Retinal pigment epithelial cell (primary cell): ENCODE measurements at regions not wholly inside any gene's neighbourhood (a gene's known extent, or its start where the extent isn't known, plus 50 kb on each side); places are given as distances from the start of the nearest gene placed in this dataset.

Experiments used
- DNase-seq: peaks from one replicate; pipeline ENCODE4 v3.0.0-alpha.2; 2010; ENCODE audit warnings: low read depth
- H3K4me3 ChIP-seq: 2 replicates; pipeline ENCODE4 v1.5.1; 2011; ENCODE audit warnings: mild to moderate bottlenecking, low read length, control low read depth, moderate library complexity
- TF ChIP-seq, protein P1 (sequence below): conservative IDR thresholded peaks from 2 replicates; pipeline ENCODE4 v1.5.1; 2011; ENCODE audit warnings: low read depth, low read length, control low read depth, inconsistent platforms

DNA sequence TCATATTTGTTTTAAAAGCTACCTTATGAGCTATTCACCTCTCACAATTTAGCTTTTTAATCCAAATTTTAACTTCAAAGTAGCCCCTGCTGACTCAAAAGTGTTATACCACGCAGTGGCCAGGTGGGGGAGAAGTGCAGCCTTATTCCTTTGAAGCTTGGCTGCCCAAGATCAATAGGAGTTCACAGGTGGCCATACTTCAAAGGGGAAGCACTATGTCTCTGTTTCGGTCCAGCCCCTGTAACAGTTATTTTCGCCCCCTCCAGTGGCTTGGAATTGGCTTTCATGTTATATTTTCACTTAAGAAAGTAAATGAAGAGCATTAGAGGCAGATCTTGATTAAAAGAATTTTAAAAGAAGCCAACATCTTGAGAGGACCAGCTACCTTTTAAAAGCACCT lies 608.4 kb downstream of the EPHA7 start:
- TF ChIP-seq, protein P1, sequence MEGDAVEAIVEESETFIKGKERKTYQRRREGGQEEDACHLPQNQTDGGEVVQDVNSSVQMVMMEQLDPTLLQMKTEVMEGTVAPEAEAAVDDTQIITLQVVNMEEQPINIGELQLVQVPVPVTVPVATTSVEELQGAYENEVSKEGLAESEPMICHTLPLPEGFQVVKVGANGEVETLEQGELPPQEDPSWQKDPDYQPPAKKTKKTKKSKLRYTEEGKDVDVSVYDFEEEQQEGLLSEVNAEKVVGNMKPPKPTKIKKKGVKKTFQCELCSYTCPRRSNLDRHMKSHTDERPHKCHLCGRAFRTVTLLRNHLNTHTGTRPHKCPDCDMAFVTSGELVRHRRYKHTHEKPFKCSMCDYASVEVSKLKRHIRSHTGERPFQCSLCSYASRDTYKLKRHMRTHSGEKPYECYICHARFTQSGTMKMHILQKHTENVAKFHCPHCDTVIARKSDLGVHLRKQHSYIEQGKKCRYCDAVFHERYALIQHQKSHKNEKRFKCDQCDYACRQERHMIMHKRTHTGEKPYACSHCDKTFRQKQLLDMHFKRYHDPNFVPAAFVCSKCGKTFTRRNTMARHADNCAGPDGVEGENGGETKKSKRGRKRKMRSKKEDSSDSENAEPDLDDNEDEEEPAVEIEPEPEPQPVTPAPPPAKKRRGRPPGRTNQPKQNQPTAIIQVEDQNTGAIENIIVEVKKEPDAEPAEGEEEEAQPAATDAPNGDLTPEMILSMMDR = peak; percentile 84
- no peak overlapping the region for H3K4me3 ChIP-seq
- DNase-seq = peak; percentile 2

DNA sequence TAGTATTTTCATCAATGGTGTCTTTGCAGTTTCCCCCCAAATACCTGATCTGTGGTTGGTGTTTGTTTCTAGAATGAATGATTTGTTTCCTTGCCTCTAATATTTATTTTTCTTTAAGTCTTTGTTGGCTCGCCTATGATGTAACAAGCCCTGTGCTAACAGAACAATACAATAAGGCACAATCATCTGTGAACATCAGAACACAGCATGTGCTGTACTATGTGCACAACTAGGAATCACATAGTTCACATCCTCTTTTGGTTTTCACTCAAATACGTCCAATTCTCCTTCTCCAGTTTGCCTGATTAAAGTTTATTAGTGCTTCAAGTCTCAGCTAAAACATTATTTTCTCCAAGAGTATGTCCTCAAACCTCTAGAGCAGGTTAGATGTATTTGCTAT lies 613.1 kb downstream of the EPHA7 start:
- no peak overlapping the region for H3K4me3 ChIP-seq
- TF ChIP-seq, protein P1 = no peak
- DNase-seq = no peak

DNA sequence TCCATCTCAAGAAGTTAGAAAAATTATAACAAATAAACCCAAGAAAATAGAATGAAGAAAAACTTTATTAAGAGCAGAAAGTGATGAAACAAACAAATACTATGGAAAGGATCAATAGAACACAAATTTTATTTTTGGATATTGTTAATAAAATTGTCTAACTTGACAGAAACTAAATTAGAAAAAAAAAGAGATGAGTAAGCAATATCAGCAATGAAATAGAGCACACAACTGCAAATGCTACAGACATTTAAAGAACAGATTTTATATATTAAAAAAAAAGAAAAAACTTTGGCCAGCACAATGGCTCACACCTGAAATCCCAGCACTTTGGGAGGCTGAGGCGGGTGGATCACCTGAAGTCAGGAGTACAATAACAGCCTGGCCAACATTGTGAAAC lies 628.0 kb downstream of the EPHA7 start:
- H3K4me3 ChIP-seq = no peak overlapping the region
- TF ChIP-seq, protein P1 = no peak

DNA sequence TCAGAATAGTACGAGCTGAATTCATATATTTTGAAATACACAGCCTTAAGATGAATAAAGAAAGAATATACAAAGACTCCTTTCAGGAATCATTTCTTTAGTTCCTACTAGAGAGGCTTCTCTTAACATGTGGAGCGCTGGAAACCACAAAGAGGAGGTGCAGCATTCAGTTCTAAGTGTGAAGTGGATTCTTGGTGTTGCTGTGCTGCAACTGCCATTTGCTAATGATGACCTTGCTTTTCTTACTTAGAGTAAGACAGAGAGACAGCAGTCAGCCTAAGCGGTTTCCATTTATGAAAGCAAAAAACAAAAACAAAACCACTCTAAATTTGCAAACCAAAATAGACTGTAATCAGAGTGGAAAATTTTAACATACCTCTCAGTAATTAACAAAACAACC lies 629.0 kb downstream of the EPHA7 start:
- H3K4me3 ChIP-seq = no peak overlapping the region
- TF ChIP-seq, protein P1 = no peak
- no peak for DNase-seq

More for the DNA sequence above, 628.0 kb downstream of the EPHA7 start:
- no peak for DNase-seq

DNA sequence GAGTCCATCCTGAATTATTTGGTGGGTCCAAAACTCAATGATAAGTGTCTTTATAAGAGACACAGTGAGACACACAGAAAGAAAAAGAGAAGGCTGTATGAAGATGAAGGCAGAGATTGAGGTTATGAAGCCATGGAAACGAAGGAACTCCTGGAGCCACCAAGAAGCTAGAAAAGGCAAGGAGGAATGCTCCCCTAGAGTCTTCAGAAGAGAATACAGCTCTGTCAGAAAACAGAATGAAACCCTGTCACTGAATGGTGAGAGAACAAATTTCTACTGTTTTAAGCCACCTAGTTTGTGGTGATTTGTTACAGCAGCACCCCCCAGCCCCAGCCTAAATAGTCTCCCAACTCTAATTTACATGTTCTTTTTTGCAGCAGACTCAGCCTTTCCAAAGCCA lies 635.1 kb downstream of the EPHA7 start:
- TF ChIP-seq, protein P1 = no peak
- DNase-seq = no peak
- no peak overlapping the region for H3K4me3 ChIP-seq

DNA sequence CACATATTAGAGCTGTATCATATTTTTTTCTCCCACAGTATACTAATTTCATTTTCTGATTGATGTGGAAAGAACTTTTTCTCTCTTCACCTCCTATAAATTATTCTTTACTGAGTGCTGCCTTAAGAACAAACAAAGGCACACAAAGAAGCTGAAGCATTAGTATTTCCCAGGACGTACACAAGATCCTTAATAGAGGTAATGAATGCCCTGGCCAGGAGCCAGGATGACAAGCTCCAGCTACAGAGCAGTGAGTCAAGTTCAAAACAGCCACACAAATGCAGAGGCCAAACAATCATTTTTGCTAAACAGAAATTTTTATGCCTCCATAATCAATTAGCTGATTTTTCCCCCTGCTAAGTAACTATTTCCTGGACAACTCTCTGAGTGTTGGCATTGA lies 639.6 kb downstream of the EPHA7 start:
- peak; percentile 93 for DNase-seq
- TF ChIP-seq, protein P1 = no peak
- H3K4me3 ChIP-seq = no peak overlapping the region

DNA sequence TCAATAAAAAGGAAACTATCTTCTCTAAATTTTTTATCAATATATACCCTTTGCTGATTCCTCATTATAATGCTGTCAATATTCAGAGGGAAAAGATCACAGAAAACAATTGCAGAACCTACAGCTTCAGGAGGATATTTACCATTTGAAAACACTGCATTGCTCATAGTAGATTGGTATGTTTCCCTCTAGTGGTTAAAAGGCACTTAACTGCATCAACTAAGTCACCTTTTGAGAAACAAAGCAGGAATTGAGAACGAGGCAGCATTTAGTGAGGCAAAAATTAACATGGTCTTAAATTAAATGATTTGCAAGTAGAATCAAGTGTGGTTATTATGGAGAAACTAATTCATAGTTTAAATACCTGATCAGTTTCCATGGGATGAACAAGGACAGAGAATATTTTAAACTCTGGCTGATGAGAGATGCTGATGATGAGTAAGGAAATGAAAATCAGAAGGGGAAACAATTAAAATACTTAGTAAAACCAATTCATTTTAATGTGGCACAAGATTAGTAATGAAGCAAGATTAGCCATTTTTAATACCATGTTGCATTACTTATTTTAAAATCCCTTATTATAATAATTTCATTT lies 642.1 kb downstream of the EPHA7 start:
- DNase-seq = peak; percentile 51
- H3K4me3 ChIP-seq = no peak overlapping the region
- TF ChIP-seq, protein P1 = peak; percentile 75
